ENCODE measurements at regions not wholly inside any gene's neighbourhood (a gene's known extent, or its start where the extent isn't known, plus 50 kb on each side); places are given as distances from the start of the nearest gene placed in this dataset.
"Not testable (repeated sequence)": the region's sequence is repeated elsewhere in the genome, so short reads cannot be mapped to it uniquely, and the experiment has no call there.

DNA sequence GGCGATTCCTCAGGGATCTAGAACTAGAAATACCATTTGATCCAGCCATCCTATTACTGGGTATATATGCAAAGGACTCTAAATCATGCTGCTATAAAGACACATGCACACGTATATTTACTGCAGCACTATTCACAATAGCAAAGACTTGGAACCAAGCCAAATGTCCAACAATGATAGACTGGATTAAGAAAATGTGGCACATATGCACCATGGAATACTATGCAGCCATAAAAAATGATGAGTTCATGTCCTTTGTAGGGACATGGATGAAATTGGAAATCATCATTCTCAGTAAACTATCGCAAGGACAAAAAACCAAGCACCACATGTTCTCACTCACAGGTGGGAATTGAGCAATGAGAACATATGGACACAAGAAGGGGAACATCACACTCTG lies 93.1 kb upstream of the NT5E start:
- not testable (repeated sequence) for TF ChIP-seq CTCF (IDR thresholded peaks at IDR 0.05); SIN3A (IDR thresholded peaks at IDR 0.05; ENCODE audit: borderline replicate concordance, insufficient read depth, low read depth, low read length); POLR2AphosphoS5 (IDR thresholded peaks at IDR 0.05; ENCODE audit: low read depth, low read length); TCF7L2 (IDR thresholded peaks at IDR 0.05; ENCODE audit: low read depth, low read length)
- TF ChIP-seq, protein P1, sequence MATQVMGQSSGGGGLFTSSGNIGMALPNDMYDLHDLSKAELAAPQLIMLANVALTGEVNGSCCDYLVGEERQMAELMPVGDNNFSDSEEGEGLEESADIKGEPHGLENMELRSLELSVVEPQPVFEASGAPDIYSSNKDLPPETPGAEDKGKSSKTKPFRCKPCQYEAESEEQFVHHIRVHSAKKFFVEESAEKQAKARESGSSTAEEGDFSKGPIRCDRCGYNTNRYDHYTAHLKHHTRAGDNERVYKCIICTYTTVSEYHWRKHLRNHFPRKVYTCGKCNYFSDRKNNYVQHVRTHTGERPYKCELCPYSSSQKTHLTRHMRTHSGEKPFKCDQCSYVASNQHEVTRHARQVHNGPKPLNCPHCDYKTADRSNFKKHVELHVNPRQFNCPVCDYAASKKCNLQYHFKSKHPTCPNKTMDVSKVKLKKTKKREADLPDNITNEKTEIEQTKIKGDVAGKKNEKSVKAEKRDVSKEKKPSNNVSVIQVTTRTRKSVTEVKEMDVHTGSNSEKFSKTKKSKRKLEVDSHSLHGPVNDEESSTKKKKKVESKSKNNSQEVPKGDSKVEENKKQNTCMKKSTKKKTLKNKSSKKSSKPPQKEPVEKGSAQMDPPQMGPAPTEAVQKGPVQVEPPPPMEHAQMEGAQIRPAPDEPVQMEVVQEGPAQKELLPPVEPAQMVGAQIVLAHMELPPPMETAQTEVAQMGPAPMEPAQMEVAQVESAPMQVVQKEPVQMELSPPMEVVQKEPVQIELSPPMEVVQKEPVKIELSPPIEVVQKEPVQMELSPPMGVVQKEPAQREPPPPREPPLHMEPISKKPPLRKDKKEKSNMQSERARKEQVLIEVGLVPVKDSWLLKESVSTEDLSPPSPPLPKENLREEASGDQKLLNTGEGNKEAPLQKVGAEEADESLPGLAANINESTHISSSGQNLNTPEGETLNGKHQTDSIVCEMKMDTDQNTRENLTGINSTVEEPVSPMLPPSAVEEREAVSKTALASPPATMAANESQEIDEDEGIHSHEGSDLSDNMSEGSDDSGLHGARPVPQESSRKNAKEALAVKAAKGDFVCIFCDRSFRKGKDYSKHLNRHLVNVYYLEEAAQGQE (IDR thresholded peaks at IDR 0.05; ENCODE audit: insufficient read depth in 1 of 2, low read depth in 2 of 2, low read length in 1 of 2): not testable (repeated sequence)
